ENCODE measurements at regions not wholly inside any gene's neighbourhood (a gene's known extent, or its start where the extent isn't known, plus 50 kb on each side); places are given as distances from the start of the nearest gene placed in this dataset.

DNA sequence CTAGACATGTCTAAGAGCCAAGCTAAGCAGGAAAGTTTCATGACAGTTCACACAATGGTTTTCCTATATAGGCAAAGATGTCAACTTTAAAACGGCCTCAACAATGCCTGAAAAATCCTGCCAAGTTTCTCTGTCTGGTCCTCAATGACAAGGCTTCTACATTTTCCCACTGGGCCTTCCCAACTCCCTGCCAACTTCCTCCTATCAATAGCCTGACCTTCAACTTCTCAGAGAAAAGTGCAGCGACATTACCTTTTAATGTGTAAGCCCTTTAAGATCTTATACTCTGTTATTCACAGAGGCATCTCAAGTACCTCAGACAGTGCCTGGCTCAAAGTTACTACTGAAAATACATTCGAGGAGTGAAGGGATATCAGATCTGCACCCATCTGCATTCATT, 56.2 kb upstream of the BTBD3 start (continued):
- TF ChIP-seq, protein P1, sequence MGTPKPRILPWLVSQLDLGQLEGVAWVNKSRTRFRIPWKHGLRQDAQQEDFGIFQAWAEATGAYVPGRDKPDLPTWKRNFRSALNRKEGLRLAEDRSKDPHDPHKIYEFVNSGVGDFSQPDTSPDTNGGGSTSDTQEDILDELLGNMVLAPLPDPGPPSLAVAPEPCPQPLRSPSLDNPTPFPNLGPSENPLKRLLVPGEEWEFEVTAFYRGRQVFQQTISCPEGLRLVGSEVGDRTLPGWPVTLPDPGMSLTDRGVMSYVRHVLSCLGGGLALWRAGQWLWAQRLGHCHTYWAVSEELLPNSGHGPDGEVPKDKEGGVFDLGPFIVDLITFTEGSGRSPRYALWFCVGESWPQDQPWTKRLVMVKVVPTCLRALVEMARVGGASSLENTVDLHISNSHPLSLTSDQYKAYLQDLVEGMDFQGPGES (IDR thresholded peaks at IDR 0.05), result no peak
- no peak for TF ChIP-seq CHD1 (IDR thresholded peaks at IDR 0.05; ENCODE audit: low read depth, low read length)
- no peak for TF ChIP-seq SIX5 (IDR thresholded peaks at IDR 0.05; ENCODE audit: low read depth, low read length, severe bottlenecking)
- TF ChIP-seq, protein P2, sequence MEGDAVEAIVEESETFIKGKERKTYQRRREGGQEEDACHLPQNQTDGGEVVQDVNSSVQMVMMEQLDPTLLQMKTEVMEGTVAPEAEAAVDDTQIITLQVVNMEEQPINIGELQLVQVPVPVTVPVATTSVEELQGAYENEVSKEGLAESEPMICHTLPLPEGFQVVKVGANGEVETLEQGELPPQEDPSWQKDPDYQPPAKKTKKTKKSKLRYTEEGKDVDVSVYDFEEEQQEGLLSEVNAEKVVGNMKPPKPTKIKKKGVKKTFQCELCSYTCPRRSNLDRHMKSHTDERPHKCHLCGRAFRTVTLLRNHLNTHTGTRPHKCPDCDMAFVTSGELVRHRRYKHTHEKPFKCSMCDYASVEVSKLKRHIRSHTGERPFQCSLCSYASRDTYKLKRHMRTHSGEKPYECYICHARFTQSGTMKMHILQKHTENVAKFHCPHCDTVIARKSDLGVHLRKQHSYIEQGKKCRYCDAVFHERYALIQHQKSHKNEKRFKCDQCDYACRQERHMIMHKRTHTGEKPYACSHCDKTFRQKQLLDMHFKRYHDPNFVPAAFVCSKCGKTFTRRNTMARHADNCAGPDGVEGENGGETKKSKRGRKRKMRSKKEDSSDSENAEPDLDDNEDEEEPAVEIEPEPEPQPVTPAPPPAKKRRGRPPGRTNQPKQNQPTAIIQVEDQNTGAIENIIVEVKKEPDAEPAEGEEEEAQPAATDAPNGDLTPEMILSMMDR (IDR thresholded peaks at IDR 0.05 in 2 of 3, conservative IDR thresholded peaks at IDR 0.05 in 1 of 3; ENCODE audit: control insufficient read depth in 2 of 3, extremely low read depth in 1 of 3, insufficient read depth in 1 of 3, low read depth in 3 of 3, low read length in 3 of 3), result no peak
- no peak for TF ChIP-seq MYC (IDR thresholded peaks at IDR 0.05; ENCODE audit: insufficient read depth, insufficient read length, insufficient replicate concordance, low read length, severe bottlenecking)
- no peak for TF ChIP-seq CHD4 (IDR thresholded peaks at IDR 0.05)
- TF ChIP-seq, protein P3, sequence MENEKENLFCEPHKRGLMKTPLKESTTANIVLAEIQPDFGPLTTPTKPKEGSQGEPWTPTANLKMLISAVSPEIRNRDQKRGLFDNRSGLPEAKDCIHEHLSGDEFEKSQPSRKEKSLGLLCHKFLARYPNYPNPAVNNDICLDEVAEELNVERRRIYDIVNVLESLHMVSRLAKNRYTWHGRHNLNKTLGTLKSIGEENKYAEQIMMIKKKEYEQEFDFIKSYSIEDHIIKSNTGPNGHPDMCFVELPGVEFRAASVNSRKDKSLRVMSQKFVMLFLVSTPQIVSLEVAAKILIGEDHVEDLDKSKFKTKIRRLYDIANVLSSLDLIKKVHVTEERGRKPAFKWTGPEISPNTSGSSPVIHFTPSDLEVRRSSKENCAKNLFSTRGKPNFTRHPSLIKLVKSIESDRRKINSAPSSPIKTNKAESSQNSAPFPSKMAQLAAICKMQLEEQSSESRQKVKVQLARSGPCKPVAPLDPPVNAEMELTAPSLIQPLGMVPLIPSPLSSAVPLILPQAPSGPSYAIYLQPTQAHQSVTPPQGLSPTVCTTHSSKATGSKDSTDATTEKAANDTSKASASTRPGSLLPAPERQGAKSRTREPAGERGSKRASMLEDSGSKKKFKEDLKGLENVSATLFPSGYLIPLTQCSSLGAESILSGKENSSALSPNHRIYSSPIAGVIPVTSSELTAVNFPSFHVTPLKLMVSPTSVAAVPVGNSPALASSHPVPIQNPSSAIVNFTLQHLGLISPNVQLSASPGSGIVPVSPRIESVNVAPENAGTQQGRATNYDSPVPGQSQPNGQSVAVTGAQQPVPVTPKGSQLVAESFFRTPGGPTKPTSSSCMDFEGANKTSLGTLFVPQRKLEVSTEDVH (IDR thresholded peaks at IDR 0.05; ENCODE audit: low read depth, partially characterized antibody), result no peak
- no peak for TF ChIP-seq NFXL1 (IDR thresholded peaks at IDR 0.05; ENCODE audit: borderline replicate concordance)
- TF ChIP-seq, protein P4, sequence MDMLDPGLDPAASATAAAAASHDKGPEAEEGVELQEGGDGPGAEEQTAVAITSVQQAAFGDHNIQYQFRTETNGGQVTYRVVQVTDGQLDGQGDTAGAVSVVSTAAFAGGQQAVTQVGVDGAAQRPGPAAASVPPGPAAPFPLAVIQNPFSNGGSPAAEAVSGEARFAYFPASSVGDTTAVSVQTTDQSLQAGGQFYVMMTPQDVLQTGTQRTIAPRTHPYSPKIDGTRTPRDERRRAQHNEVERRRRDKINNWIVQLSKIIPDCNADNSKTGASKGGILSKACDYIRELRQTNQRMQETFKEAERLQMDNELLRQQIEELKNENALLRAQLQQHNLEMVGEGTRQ (IDR thresholded peaks at IDR 0.05; ENCODE audit: borderline replicate concordance, low read depth, low read length), result no peak
- no peak for TF ChIP-seq HCFC1 (IDR thresholded peaks at IDR 0.05; ENCODE audit: low read length)
- no peak for TF ChIP-seq SMAD5 (IDR thresholded peaks at IDR 0.05; ENCODE audit: low read depth)
- TF ChIP-seq NR2F1 (conservative IDR thresholded peaks at IDR 0.05), result no peak
- TF ChIP-seq HDAC6 (IDR thresholded peaks at IDR 0.05; ENCODE audit: unreplicated experiment), result no peak
- TF ChIP-seq SPI1 (IDR thresholded peaks at IDR 0.05; ENCODE audit: borderline replicate concordance, insufficient read depth, low read depth, low read length), result no peak
- TF ChIP-seq, protein P5, sequence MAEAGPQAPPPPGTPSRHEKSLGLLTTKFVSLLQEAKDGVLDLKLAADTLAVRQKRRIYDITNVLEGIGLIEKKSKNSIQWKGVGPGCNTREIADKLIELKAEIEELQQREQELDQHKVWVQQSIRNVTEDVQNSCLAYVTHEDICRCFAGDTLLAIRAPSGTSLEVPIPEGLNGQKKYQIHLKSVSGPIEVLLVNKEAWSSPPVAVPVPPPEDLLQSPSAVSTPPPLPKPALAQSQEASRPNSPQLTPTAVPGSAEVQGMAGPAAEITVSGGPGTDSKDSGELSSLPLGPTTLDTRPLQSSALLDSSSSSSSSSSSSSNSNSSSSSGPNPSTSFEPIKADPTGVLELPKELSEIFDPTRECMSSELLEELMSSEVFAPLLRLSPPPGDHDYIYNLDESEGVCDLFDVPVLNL (IDR thresholded peaks at IDR 0.05; ENCODE audit: low read depth, low read length), result no peak
- TF ChIP-seq PAX5 (IDR thresholded peaks at IDR 0.05; ENCODE audit: borderline replicate concordance, low read depth, low read length), result no peak
- no peak for TF ChIP-seq NBN (IDR thresholded peaks at IDR 0.05)

Measured in GM12878 (cell line).